ENCODE measurements at regions not wholly inside any gene's neighbourhood (a gene's known extent, or its start where the extent isn't known, plus 50 kb on each side); places are given as distances from the start of the nearest gene placed in this dataset.

GRCh38 chr6:163941624-163941976 lies 527.1 kb downstream of the QKI start:
- Mint-ChIP-seq H3K9me3 (no peaks in the 10 kb centered on the region), H3K27ac (no peak overlapping the region), H3K27me3 (peaks cover 37 to 52% of the 10 kb centered on the region in 2 donors), H3K36me3 (no peaks in the 10 kb centered on the region), H3K4me3 (no peak overlapping the region), H3K4me1 (peaks cover 0 to 7% (median 5%) of the 10 kb centered on the region in 3 donors)
- no peak for DNase-seq
- ChIA-PET CTCF (no interaction called here), POLR2A (no interaction called here)
- Histone ChIP-seq H3K27me3 (ENCODE audit: insufficient read depth, low read length, poor library complexity, severe bottlenecking) (peaks cover 7% of the 10 kb centered on the region), H3K27ac (ENCODE audit: low read depth, low read length) (no peak overlapping the region), H3K9me3 (ENCODE audit: low read length) (no peaks in the 10 kb centered on the region), H3K4me1 (ENCODE audit: insufficient read depth, low read length) (no peaks in the 10 kb centered on the region), H3K4me3 (ENCODE audit: low read length) (no peak overlapping the region), H3K36me3 (ENCODE audit: insufficient read depth, low read length) (no peaks in the 10 kb centered on the region)

GRCh38 chr6:163940705-163941623 lies 526.4 kb downstream of the QKI start:
- H3K4me1 ChIP-seq (ENCODE audit: insufficient read depth, low read length), result no peaks in the 10 kb centered on the region
- no peak overlapping the region for H3K4me3 ChIP-seq (ENCODE audit: low read length)
- H3K27ac ChIP-seq (ENCODE audit: low read depth, low read length), result no peak overlapping the region
- H3K27me3 ChIP-seq (ENCODE audit: insufficient read depth, low read length, poor library complexity, severe bottlenecking), result peaks cover 7% of the 10 kb centered on the region
- Mint-ChIP-seq H3K27me3 (peaks cover 37 to 49% of the 10 kb centered on the region in 2 donors), H3K36me3 (no peaks in the 10 kb centered on the region), H3K27ac (no peak overlapping the region), H3K4me3 (no peak overlapping the region), H3K4me1 (peaks cover 0 to 7% (median 5%) of the 10 kb centered on the region in 3 donors), H3K9me3 (no peaks in the 10 kb centered on the region)
- ChIA-PET POLR2A (no interaction called here), CTCF (no interaction called here)
- H3K36me3 ChIP-seq (ENCODE audit: insufficient read depth, low read length), result no peaks in the 10 kb centered on the region
- no peak for DNase-seq
- no peaks in the 10 kb centered on the region for H3K9me3 ChIP-seq (ENCODE audit: low read length)

- no peaks in the 10 kb centered on the region for H3K36me3 Mint-ChIP-seq
- CTCF ChIA-PET, result no interaction called here
- Histone ChIP-seq H3K36me3 (ENCODE audit: insufficient read depth, low read length) (no peaks in the 10 kb centered on the region), H3K4me3 (ENCODE audit: low read length) (no peak overlapping the region), H3K4me1 (ENCODE audit: insufficient read depth, low read length) (no peaks in the 10 kb centered on the region), H3K27me3 (ENCODE audit: insufficient read depth, low read length, poor library complexity, severe bottlenecking) (peaks cover 7% of the 10 kb centered on the region), H3K9me3 (ENCODE audit: low read length) (no peaks in the 10 kb centered on the region), H3K27ac (ENCODE audit: low read depth, low read length) (no peak overlapping the region)
- no peak overlapping the region for H3K27ac Mint-ChIP-seq
- no peak for DNase-seq
- no peak overlapping the region for H3K4me3 Mint-ChIP-seq
- POLR2A ChIA-PET, result no interaction called here
- H3K9me3 Mint-ChIP-seq, result no peaks in the 10 kb centered on the region
- H3K27me3 Mint-ChIP-seq, result peaks cover 24 to 41% of the 10 kb centered on the region in 2 donors
- no peaks in the 10 kb centered on the region for H3K4me1 Mint-ChIP-seq
Observed at GRCh38 chr6:163937071-163937470, 522.6 kb downstream of the QKI start.

- CTCF ChIA-PET, result no interaction called here
- H3K4me1 Mint-ChIP-seq, result no peaks in the 10 kb centered on the region
- Histone ChIP-seq H3K9me3 (ENCODE audit: low read length) (no peaks in the 10 kb centered on the region), H3K36me3 (ENCODE audit: insufficient read depth, low read length) (no peaks in the 10 kb centered on the region), H3K4me1 (ENCODE audit: insufficient read depth, low read length) (no peaks in the 10 kb centered on the region), H3K27me3 (ENCODE audit: insufficient read depth, low read length, poor library complexity, severe bottlenecking) (no peaks in the 10 kb centered on the region), H3K27ac (ENCODE audit: low read depth, low read length) (no peak overlapping the region), H3K4me3 (ENCODE audit: low read length) (no peak overlapping the region)
- no peak for DNase-seq
- H3K9me3 Mint-ChIP-seq, result no peaks in the 10 kb centered on the region
- H3K27me3 Mint-ChIP-seq, result peaks cover 11 to 23% of the 10 kb centered on the region in 2 donors
- POLR2A ChIA-PET, result no interaction called here
- H3K36me3 Mint-ChIP-seq, result no peaks in the 10 kb centered on the region
- no peak overlapping the region for H3K4me3 Mint-ChIP-seq
- peak overlapping the region in 1 of 8 donors; percentile 11 for H3K27ac Mint-ChIP-seq
Observed at GRCh38 chr6:163935158-163935762, 520.7 kb downstream of the QKI start.

GRCh38 chr6:163930012-163930411 lies 515.5 kb downstream of the QKI start:
- H3K36me3 Mint-ChIP-seq, result no peaks in the 10 kb centered on the region
- no peaks in the 10 kb centered on the region for H3K27me3 ChIP-seq (ENCODE audit: insufficient read depth, low read length, poor library complexity, severe bottlenecking)
- H3K4me3 Mint-ChIP-seq, result no peak overlapping the region
- H3K4me3 ChIP-seq (ENCODE audit: low read length), result no peak overlapping the region
- POLR2A ChIA-PET, result no interaction called here
- no peak for DNase-seq
- H3K27ac ChIP-seq (ENCODE audit: low read depth, low read length), result no peak overlapping the region
- H3K9me3 Mint-ChIP-seq, result peaks cover 0 to 3% (median 0%) of the 10 kb centered on the region in 5 donors
- H3K27me3 Mint-ChIP-seq, result peaks cover 1 to 9% of the 10 kb centered on the region in 2 donors
- H3K4me1 ChIP-seq (ENCODE audit: insufficient read depth, low read length), result no peaks in the 10 kb centered on the region
- no peaks in the 10 kb centered on the region for H3K9me3 ChIP-seq (ENCODE audit: low read length)
- H3K36me3 ChIP-seq (ENCODE audit: insufficient read depth, low read length), result no peaks in the 10 kb centered on the region
- no peak overlapping the region for H3K27ac Mint-ChIP-seq
- CTCF ChIA-PET, result no interaction called here
- no peaks in the 10 kb centered on the region for H3K4me1 Mint-ChIP-seq

- no peak overlapping the region for H3K27ac ChIP-seq (ENCODE audit: low read depth, low read length)
- no peaks in the 10 kb centered on the region for H3K36me3 ChIP-seq (ENCODE audit: insufficient read depth, low read length)
- H3K9me3 ChIP-seq (ENCODE audit: low read length), result no peaks in the 10 kb centered on the region
- Mint-ChIP-seq H3K27me3 (peaks cover 1 to 7% of the 10 kb centered on the region in 2 donors), H3K4me1 (no peaks in the 10 kb centered on the region), H3K4me3 (no peak overlapping the region), H3K27ac (no peak overlapping the region), H3K36me3 (no peaks in the 10 kb centered on the region), H3K9me3 (peaks cover 0 to 3% (median 0%) of the 10 kb centered on the region in 5 donors)
- CTCF ChIA-PET, result no interaction called here
- no peak for DNase-seq
- no peak overlapping the region for H3K4me3 ChIP-seq (ENCODE audit: low read length)
- POLR2A ChIA-PET, result no interaction called here
- no peaks in the 10 kb centered on the region for H3K4me1 ChIP-seq (ENCODE audit: insufficient read depth, low read length)
- no peaks in the 10 kb centered on the region for H3K27me3 ChIP-seq (ENCODE audit: insufficient read depth, low read length, poor library complexity, severe bottlenecking)
Observed at GRCh38 chr6:163929538-163929937, 515.0 kb downstream of the QKI start.

GRCh38 chr6:163926642-163927041 lies 512.1 kb downstream of the QKI start:
- no peaks in the 10 kb centered on the region for H3K36me3 Mint-ChIP-seq
- Histone ChIP-seq H3K9me3 (ENCODE audit: low read length) (no peaks in the 10 kb centered on the region), H3K27ac (ENCODE audit: low read depth, low read length) (no peak overlapping the region), H3K4me1 (ENCODE audit: insufficient read depth, low read length) (no peaks in the 10 kb centered on the region), H3K36me3 (ENCODE audit: insufficient read depth, low read length) (no peaks in the 10 kb centered on the region), H3K4me3 (ENCODE audit: low read length) (no peak overlapping the region), H3K27me3 (ENCODE audit: insufficient read depth, low read length, poor library complexity, severe bottlenecking) (no peaks in the 10 kb centered on the region)
- CTCF ChIA-PET, result no interaction called here
- peaks cover 0 to 3% of the 10 kb centered on the region in 2 donors for H3K27me3 Mint-ChIP-seq
- no peaks in the 10 kb centered on the region for H3K4me1 Mint-ChIP-seq
- no peak overlapping the region for H3K4me3 Mint-ChIP-seq
- POLR2A ChIA-PET, result no interaction called here
- peaks cover 0 to 3% (median 0%) of the 10 kb centered on the region in 5 donors for H3K9me3 Mint-ChIP-seq
- no peak overlapping the region for H3K27ac Mint-ChIP-seq
- no peak for DNase-seq

- Histone ChIP-seq H3K27ac (ENCODE audit: low read depth, low read length) (no peak overlapping the region), H3K36me3 (ENCODE audit: insufficient read depth, low read length) (no peaks in the 10 kb centered on the region), H3K9me3 (ENCODE audit: low read length) (no peaks in the 10 kb centered on the region), H3K4me1 (ENCODE audit: insufficient read depth, low read length) (no peaks in the 10 kb centered on the region), H3K4me3 (ENCODE audit: low read length) (no peak overlapping the region), H3K27me3 (ENCODE audit: insufficient read depth, low read length, poor library complexity, severe bottlenecking) (no peaks in the 10 kb centered on the region)
- no peak for DNase-seq
- H3K27me3 Mint-ChIP-seq, result peaks cover 0 to 3% of the 10 kb centered on the region in 2 donors
- H3K4me3 Mint-ChIP-seq, result no peak overlapping the region
- H3K4me1 Mint-ChIP-seq, result no peaks in the 10 kb centered on the region
- H3K36me3 Mint-ChIP-seq, result no peaks in the 10 kb centered on the region
- CTCF ChIA-PET, result no interaction called here
- POLR2A ChIA-PET, result no interaction called here
- peaks cover 0 to 3% (median 0%) of the 10 kb centered on the region in 5 donors for H3K9me3 Mint-ChIP-seq
- H3K27ac Mint-ChIP-seq, result no peak overlapping the region
Observed at GRCh38 chr6:163925839-163926238, 511.3 kb downstream of the QKI start.
